ENCODE measurements at regions not wholly inside any gene's neighbourhood (a gene's known extent, or its start where the extent isn't known, plus 50 kb on each side); places are given as distances from the start of the nearest gene placed in this dataset.
"Not testable (repeated sequence)": the region's sequence is repeated elsewhere in the genome, so short reads cannot be mapped to it uniquely, and the experiment has no call there.

GRCh38 chr16:52743707-52744106 is 196.8 kb upstream of the TOX3 start:
- no peaks in the 10 kb centered on the region for H3K9me3 ChIP-seq (ENCODE audit: low read depth)
- no peak overlapping the region for H3K27ac ChIP-seq
- H3K4me1 ChIP-seq (ENCODE audit: low read depth): no peaks in the 10 kb centered on the region
- no peaks in the 10 kb centered on the region for H3K36me3 ChIP-seq
- peaks cover 3% of the 10 kb centered on the region for H3K27me3 ChIP-seq
- H3K4me3 ChIP-seq: no peak overlapping the region
- no peak for DNase-seq (ENCODE audit: low read depth in 1 of 2, low spot score in 1 of 2)
- no peak for TF ChIP-seq CTCF (IDR thresholded peaks at IDR 0.05; ENCODE audit: low read depth, low read length)

GRCh38 chr16:52742608-52743170 is 195.7 kb upstream of the TOX3 start:
- Histone ChIP-seq H3K27ac (no peak overlapping the region), H3K9me3 (ENCODE audit: low read depth) (no peaks in the 10 kb centered on the region), H3K36me3 (no peaks in the 10 kb centered on the region), H3K4me3 (no peak overlapping the region), H3K27me3 (peaks cover 3% of the 10 kb centered on the region), H3K4me1 (ENCODE audit: low read depth) (no peaks in the 10 kb centered on the region)
- no peak for TF ChIP-seq CTCF (IDR thresholded peaks at IDR 0.05; ENCODE audit: low read depth, low read length)
- no peak for DNase-seq (ENCODE audit: low read depth in 1 of 2, low spot score in 1 of 2)

- Histone ChIP-seq H3K27ac (no peak overlapping the region), H3K4me1 (ENCODE audit: low read depth) (no peaks in the 10 kb centered on the region), H3K9me3 (ENCODE audit: low read depth) (no peaks in the 10 kb centered on the region), H3K36me3 (no peaks in the 10 kb centered on the region), H3K27me3 (peaks cover 3% of the 10 kb centered on the region), H3K4me3 (no peak overlapping the region)
- no peak for DNase-seq (ENCODE audit: low read depth in 1 of 2, low spot score in 1 of 2)
- TF ChIP-seq CTCF (IDR thresholded peaks at IDR 0.05; ENCODE audit: low read depth, low read length): no peak
These were observed 195.1 kb upstream of the TOX3 start for GRCh38 chr16:52742052-52742451.

GRCh38 chr16:52741351-52741750 is 194.4 kb upstream of the TOX3 start:
- H3K4me3 ChIP-seq: no peak overlapping the region
- peaks cover 3% of the 10 kb centered on the region for H3K27me3 ChIP-seq
- H3K36me3 ChIP-seq: no peaks in the 10 kb centered on the region
- no peaks in the 10 kb centered on the region for H3K4me1 ChIP-seq (ENCODE audit: low read depth)
- no peaks in the 10 kb centered on the region for H3K9me3 ChIP-seq (ENCODE audit: low read depth)
- no peak for DNase-seq (ENCODE audit: low read depth in 1 of 2, low spot score in 1 of 2)
- TF ChIP-seq CTCF (IDR thresholded peaks at IDR 0.05; ENCODE audit: low read depth, low read length): no peak
- no peak overlapping the region for H3K27ac ChIP-seq

- Histone ChIP-seq H3K4me1 (ENCODE audit: low read depth) (no peaks in the 10 kb centered on the region), H3K27me3 (peaks cover 3% of the 10 kb centered on the region), H3K36me3 (no peaks in the 10 kb centered on the region), H3K9me3 (ENCODE audit: low read depth) (no peaks in the 10 kb centered on the region), H3K4me3 (no peak overlapping the region), H3K27ac (no peak overlapping the region)
- no peak for DNase-seq (ENCODE audit: low read depth in 1 of 2, low spot score in 1 of 2)
- TF ChIP-seq CTCF (IDR thresholded peaks at IDR 0.05; ENCODE audit: low read depth, low read length): no peak
These were observed 193.8 kb upstream of the TOX3 start for GRCh38 chr16:52740766-52741165.

- H3K4me3 ChIP-seq: no peak overlapping the region
- no peak for TF ChIP-seq CTCF (IDR thresholded peaks at IDR 0.05; ENCODE audit: low read depth, low read length)
- no peaks in the 10 kb centered on the region for H3K9me3 ChIP-seq (ENCODE audit: low read depth)
- no peaks in the 10 kb centered on the region for H3K36me3 ChIP-seq
- H3K27ac ChIP-seq: no peak overlapping the region
- no peaks in the 10 kb centered on the region for H3K4me1 ChIP-seq (ENCODE audit: low read depth)
- no peak for DNase-seq (ENCODE audit: low read depth in 1 of 2, low spot score in 1 of 2)
- peaks cover 3% of the 10 kb centered on the region for H3K27me3 ChIP-seq
These were observed 193.4 kb upstream of the TOX3 start for GRCh38 chr16:52740333-52740732.

GRCh38 chr16:52738992-52739391 is 192.0 kb upstream of the TOX3 start:
- not testable (repeated sequence) for H3K27me3 ChIP-seq; H3K4me3 ChIP-seq; DNase-seq (ENCODE audit: low read depth in 1 of 2, low spot score in 1 of 2); H3K36me3 ChIP-seq; H3K4me1 ChIP-seq (ENCODE audit: low read depth); H3K27ac ChIP-seq; H3K9me3 ChIP-seq (ENCODE audit: low read depth)

Measured in cardiac muscle cell (in vitro differentiated cells and primary cell).